ENCODE measurements at regions not wholly inside any gene's neighbourhood (a gene's known extent, or its start where the extent isn't known, plus 50 kb on each side); places are given as distances from the start of the nearest gene placed in this dataset.

DNA sequence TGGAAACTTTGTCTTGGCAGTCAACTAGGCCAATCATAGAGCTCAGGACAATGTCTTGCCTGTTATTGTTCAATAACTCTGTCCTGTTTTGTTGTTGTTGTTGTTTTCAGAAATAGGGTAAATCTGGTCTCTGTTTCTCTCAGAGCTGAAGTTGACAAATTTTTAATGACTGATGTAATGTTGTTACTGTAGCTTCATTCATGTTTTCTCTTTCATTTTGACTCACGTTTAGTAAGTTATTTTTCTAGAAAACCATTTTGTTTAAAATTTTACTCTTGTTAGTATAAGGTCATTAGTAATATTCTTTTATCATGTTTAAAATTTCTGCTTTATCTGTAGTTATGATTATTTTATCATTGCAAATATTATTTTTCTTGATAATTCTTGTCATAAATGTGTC is 51.6 kb upstream of the GRIK2 start:
- Mint-ChIP-seq H3K4me3 (no peak overlapping the region), H3K9me3 (peaks cover 0 to 20% (median 6%) of the 10 kb centered on the region in 7 donors), H3K27ac (no peak overlapping the region), H3K36me3 (no peaks in the 10 kb centered on the region), H3K4me1 (no peaks in the 10 kb centered on the region), H3K27me3 (no peaks in the 10 kb centered on the region)
- ATAC-seq (ENCODE audit: low read depth in 2 of 2) = no peak
- DNase-seq = no peak
